Mucosa of rectum (tissue), 2 donors: ENCODE measurements at regions not wholly inside any gene's neighbourhood (a gene's known extent, or its start where the extent isn't known, plus 50 kb on each side); places are given as distances from the start of the nearest gene placed in this dataset.
"Not testable (repeated sequence)": the region's sequence is repeated elsewhere in the genome, so short reads cannot be mapped to it uniquely, and the experiment has no call there.

ENCODE experiments used
- H3K27ac ChIP-seq, 2 donors: one replicate each; pipeline ENCODE4 v1.7.0; 2013; ENCODE audit warnings: inconsistent platforms in 2 of 2, low read depth in 2 of 2, low read length in 2 of 2
- H3K27me3 ChIP-seq, 2 donors: one replicate each; pipeline ENCODE4 v1.7.0; 2013; ENCODE audit warnings: low read length in 2 of 2; ENCODE audit not compliant: control insufficient read depth in 2 of 2, insufficient read depth in 2 of 2
- H3K36me3 ChIP-seq, 2 donors: one replicate each; pipeline ENCODE4 v1.7.0; 2013; ENCODE audit warnings: low read length in 2 of 2; ENCODE audit not compliant: control insufficient read depth in 2 of 2, insufficient read depth in 2 of 2
- H3K4me1 ChIP-seq, 2 donors: one replicate each; pipeline ENCODE4 v1.7.0; 2013; ENCODE audit warnings: low read length in 2 of 2, mild to moderate bottlenecking in 1 of 2; ENCODE audit not compliant: control insufficient read depth in 2 of 2, insufficient read depth in 2 of 2
- H3K4me3 ChIP-seq, 2 donors: one replicate each; pipeline ENCODE4 v1.7.0; 2013; ENCODE audit warnings: low read length in 2 of 2
- H3K9ac ChIP-seq, 2 donors: one replicate each; pipeline ENCODE4 v1.7.0; 2013; ENCODE audit warnings: low read length in 2 of 2, low read depth in 1 of 2, mild to moderate bottlenecking in 1 of 2
- H3K9me3 ChIP-seq, 2 donors: one replicate each; pipeline ENCODE4 v1.7.0; 2013; ENCODE audit warnings: low read length in 2 of 2; ENCODE audit not compliant: control insufficient read depth in 2 of 2
- donor health status: healthy.
- donor health status: Normal muscosa, but diverticular disease.

- H3K27me3 ChIP-seq, H3K36me3 ChIP-seq, H3K27ac ChIP-seq, H3K4me1 ChIP-seq, H3K9me3 ChIP-seq, H3K9ac ChIP-seq, H3K4me3 ChIP-seq: not testable (repeated sequence)
Observed at GRCh38 chr16:33913601-33914000, 454.2 kb downstream of the TP53TG3F start.

GRCh38 chr16:33920761-33921545 lies 461.5 kb downstream of the TP53TG3F start:
- not testable (repeated sequence) for H3K4me1 ChIP-seq, H3K9me3 ChIP-seq, H3K27ac ChIP-seq, H3K36me3 ChIP-seq, H3K9ac ChIP-seq, H3K27me3 ChIP-seq, H3K4me3 ChIP-seq

GRCh38 chr16:33922914-33923313 lies 463.5 kb downstream of the TP53TG3F start:
- not testable (repeated sequence) for H3K9ac ChIP-seq, H3K36me3 ChIP-seq, H3K9me3 ChIP-seq, H3K4me3 ChIP-seq, H3K4me1 ChIP-seq, H3K27me3 ChIP-seq, H3K27ac ChIP-seq

- not testable (repeated sequence) for H3K9ac ChIP-seq, H3K27ac ChIP-seq
Observed at GRCh38 chr16:33928026-33928425, 468.6 kb downstream of the TP53TG3F start.

GRCh38 chr16:33932191-33932590 lies 472.8 kb downstream of the TP53TG3F start:
- H3K4me1 ChIP-seq, H3K27me3 ChIP-seq, H3K4me3 ChIP-seq, H3K36me3 ChIP-seq, H3K9ac ChIP-seq, H3K9me3 ChIP-seq, H3K27ac ChIP-seq: not testable (repeated sequence)

More at GRCh38 chr16:33928026-33928425, 468.6 kb downstream of the TP53TG3F start:
- H3K27me3 ChIP-seq, H3K4me3 ChIP-seq, H3K36me3 ChIP-seq, H3K4me1 ChIP-seq, H3K9me3 ChIP-seq: not testable (repeated sequence)

- H3K4me3 ChIP-seq, H3K9ac ChIP-seq, H3K36me3 ChIP-seq, H3K27ac ChIP-seq, H3K4me1 ChIP-seq, H3K9me3 ChIP-seq, H3K27me3 ChIP-seq: not testable (repeated sequence)
Observed at GRCh38 chr16:33933039-33933438, 473.6 kb downstream of the TP53TG3F start.

GRCh38 chr16:33935766-33936165 lies 476.4 kb downstream of the TP53TG3F start:
- H3K4me1 ChIP-seq, H3K9me3 ChIP-seq, H3K4me3 ChIP-seq, H3K36me3 ChIP-seq, H3K9ac ChIP-seq, H3K27me3 ChIP-seq, H3K27ac ChIP-seq: not testable (repeated sequence)

- not testable (repeated sequence) for H3K4me1 ChIP-seq, H3K4me3 ChIP-seq, H3K27ac ChIP-seq, H3K36me3 ChIP-seq, H3K9ac ChIP-seq, H3K9me3 ChIP-seq, H3K27me3 ChIP-seq
Observed at GRCh38 chr16:33938097-33938496, 478.7 kb downstream of the TP53TG3F start.

GRCh38 chr16:33961536-33961935 lies 502.1 kb downstream of the TP53TG3F start:
- H3K4me1 ChIP-seq, H3K9me3 ChIP-seq: not testable (repeated sequence)

GRCh38 chr16:33965534-33965933 lies 506.1 kb downstream of the TP53TG3F start:
- H3K27me3 ChIP-seq, H3K27ac ChIP-seq, H3K9ac ChIP-seq, H3K4me3 ChIP-seq, H3K36me3 ChIP-seq, H3K4me1 ChIP-seq, H3K9me3 ChIP-seq: not testable (repeated sequence)

More at GRCh38 chr16:33961536-33961935, 502.1 kb downstream of the TP53TG3F start:
- H3K4me3 ChIP-seq, H3K27me3 ChIP-seq, H3K9ac ChIP-seq, H3K36me3 ChIP-seq, H3K27ac ChIP-seq: not testable (repeated sequence)

GRCh38 chr16:33966855-33967254 lies 507.4 kb downstream of the TP53TG3F start:
- H3K4me1 ChIP-seq, H3K27me3 ChIP-seq, H3K9ac ChIP-seq, H3K36me3 ChIP-seq, H3K4me3 ChIP-seq, H3K9me3 ChIP-seq, H3K27ac ChIP-seq: not testable (repeated sequence)
